ENCODE measurements at regions not wholly inside any gene's neighbourhood (a gene's known extent, or its start where the extent isn't known, plus 50 kb on each side); places are given as distances from the start of the nearest gene placed in this dataset.
"Not testable (repeated sequence)": the region's sequence is repeated elsewhere in the genome, so short reads cannot be mapped to it uniquely, and the experiment has no call there.

GRCh38 chr13:97736436-97736835, 217.0 kb upstream of the IPO5 start:
- DNase-seq = no peak

GRCh38 chr13:97742084-97742483, 211.4 kb upstream of the IPO5 start:
- DNase-seq = no peak

GRCh38 chr13:97743938-97744337, 209.5 kb upstream of the IPO5 start:
- DNase-seq = no peak

GRCh38 chr13:97746649-97747048, 206.8 kb upstream of the IPO5 start:
- no peak for DNase-seq

GRCh38 chr13:97749174-97749573, 204.3 kb upstream of the IPO5 start:
- peak in 1 of 2 experiments; percentile 21 for DNase-seq

- no peak for DNase-seq
These were observed 202.0 kb upstream of the IPO5 start for GRCh38 chr13:97751477-97751876.

- DNase-seq = no peak
These were observed 200.4 kb upstream of the IPO5 start for GRCh38 chr13:97752961-97753668.

- no peak for DNase-seq
These were observed 199.4 kb upstream of the IPO5 start for GRCh38 chr13:97753942-97754670.

GRCh38 chr13:97757807-97758206, 195.7 kb upstream of the IPO5 start:
- no peak for DNase-seq

GRCh38 chr13:97758317-97758716, 195.2 kb upstream of the IPO5 start:
- no peak for DNase-seq

GRCh38 chr13:97761796-97762540, 191.5 kb upstream of the IPO5 start:
- no peak for DNase-seq

- DNase-seq = no peak
These were observed 186.7 kb upstream of the IPO5 start for GRCh38 chr13:97766749-97767148.

- DNase-seq = no peak
These were observed 185.3 kb upstream of the IPO5 start for GRCh38 chr13:97768134-97768533.

- DNase-seq = not testable (repeated sequence)
These were observed 183.2 kb upstream of the IPO5 start for GRCh38 chr13:97770231-97770630.

- DNase-seq = not testable (repeated sequence)
These were observed 181.0 kb upstream of the IPO5 start for GRCh38 chr13:97772466-97772865.

GRCh38 chr13:97774391-97775100, 178.9 kb upstream of the IPO5 start:
- DNase-seq = not testable (repeated sequence)

- DNase-seq = no peak
These were observed 173.0 kb upstream of the IPO5 start for GRCh38 chr13:97780486-97780885.

GRCh38 chr13:97781891-97782305, 171.6 kb upstream of the IPO5 start:
- DNase-seq = no peak

GRCh38 chr13:97786510-97786909, 167.0 kb upstream of the IPO5 start:
- no peak for DNase-seq

GRCh38 chr13:97797553-97797952, 155.9 kb upstream of the IPO5 start:
- no peak for DNase-seq

GRCh38 chr13:97798171-97798821, 155.2 kb upstream of the IPO5 start:
- no peak for DNase-seq

- DNase-seq = no peak
These were observed 154.6 kb upstream of the IPO5 start for GRCh38 chr13:97798836-97799235.

- DNase-seq = no peak
These were observed 151.3 kb upstream of the IPO5 start for GRCh38 chr13:97802213-97802612.

Data from SW 1271 (cell line).